Transverse colon (tissue), 4 donors: ENCODE measurements at regions not wholly inside any gene's neighbourhood (a gene's known extent, or its start where the extent isn't known, plus 50 kb on each side); places are given as distances from the start of the nearest gene placed in this dataset.

Source experiments
- EP300 ChIP-seq: sonication (generic); formaldehyde crosslinking; IDR thresholded peaks from one replicate; pipeline ENCODE4 v1.6.1; 2017; ENCODE audit warnings: antibody characterized with exemption, low read depth
- POLR2A ChIP-seq: fragments of 450-650 bp; IDR thresholded peaks from one replicate; pipeline ENCODE4 v1.6.1; 2016; ENCODE audit warnings: antibody characterized with exemption, mild to moderate bottlenecking, moderate library complexity
- POLR2AphosphoS5 ChIP-seq, 3 donors: sonication (generic); formaldehyde crosslinking; IDR thresholded peaks; one replicate each; pipeline ENCODE4 v1.6.1; 2016; ENCODE audit warnings: antibody characterized with exemption in 3 of 3
- TF ChIP-seq, protein P1 (sequence below), 5 experiments: fragments of 200-600 bp in 3 of 5; fragments of 450-650 bp in 2 of 5; sonication (generic) in 3 of 5; IDR thresholded peaks; 1 replicate in 2 of 5; 2 replicates in 3 of 5; pipeline ENCODE4 v1.5.1; 2016 to 2017; ENCODE audit warnings: antibody characterized with exemption in 5 of 5, inconsistent platforms in 3 of 5, mild to moderate bottlenecking in 2 of 5, moderate library complexity in 1 of 5

- TF ChIP-seq POLR2A (no peak), EP300 (no peak), POLR2AphosphoS5 (IDR thresholded peaks at IDR 0.05) (no peak)
- TF ChIP-seq, protein P1, sequence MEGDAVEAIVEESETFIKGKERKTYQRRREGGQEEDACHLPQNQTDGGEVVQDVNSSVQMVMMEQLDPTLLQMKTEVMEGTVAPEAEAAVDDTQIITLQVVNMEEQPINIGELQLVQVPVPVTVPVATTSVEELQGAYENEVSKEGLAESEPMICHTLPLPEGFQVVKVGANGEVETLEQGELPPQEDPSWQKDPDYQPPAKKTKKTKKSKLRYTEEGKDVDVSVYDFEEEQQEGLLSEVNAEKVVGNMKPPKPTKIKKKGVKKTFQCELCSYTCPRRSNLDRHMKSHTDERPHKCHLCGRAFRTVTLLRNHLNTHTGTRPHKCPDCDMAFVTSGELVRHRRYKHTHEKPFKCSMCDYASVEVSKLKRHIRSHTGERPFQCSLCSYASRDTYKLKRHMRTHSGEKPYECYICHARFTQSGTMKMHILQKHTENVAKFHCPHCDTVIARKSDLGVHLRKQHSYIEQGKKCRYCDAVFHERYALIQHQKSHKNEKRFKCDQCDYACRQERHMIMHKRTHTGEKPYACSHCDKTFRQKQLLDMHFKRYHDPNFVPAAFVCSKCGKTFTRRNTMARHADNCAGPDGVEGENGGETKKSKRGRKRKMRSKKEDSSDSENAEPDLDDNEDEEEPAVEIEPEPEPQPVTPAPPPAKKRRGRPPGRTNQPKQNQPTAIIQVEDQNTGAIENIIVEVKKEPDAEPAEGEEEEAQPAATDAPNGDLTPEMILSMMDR (IDR thresholded peaks at IDR 0.05) = no peak
Observed at GRCh38 chr4:31185014-31185585, 464.9 kb downstream of the PCDH7 start.
